ENCODE measurements at regions not wholly inside any gene's neighbourhood (a gene's known extent, or its start where the extent isn't known, plus 50 kb on each side); places are given as distances from the start of the nearest gene placed in this dataset.

DNA sequence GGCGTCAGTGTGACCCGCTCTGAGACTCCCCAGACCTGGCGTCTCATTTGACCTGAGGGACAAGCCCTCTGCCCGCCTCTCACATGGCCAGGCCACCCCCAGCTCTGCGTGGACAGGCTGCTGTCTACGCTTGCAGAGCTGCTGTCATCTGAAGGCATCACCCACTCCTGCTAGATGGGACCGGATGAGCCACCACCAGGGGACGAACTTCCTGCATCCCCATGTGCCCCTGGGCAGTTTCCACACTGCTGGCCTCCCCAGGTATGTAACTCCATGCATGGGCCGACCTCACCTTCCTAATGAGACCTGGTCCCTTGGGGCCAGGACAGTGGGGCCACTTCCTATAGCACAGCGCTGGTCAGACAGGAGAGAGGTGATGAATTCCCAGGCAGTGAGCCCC lies 121.5 kb downstream of the PSMG1 start:
- H3K36me3 ChIP-seq (ENCODE audit: control insufficient read depth in 2 of 3, insufficient read depth in 3 of 3, low read length in 3 of 3): no peaks in the 10 kb centered on the region
- no peak overlapping the region for H3K27ac ChIP-seq (ENCODE audit: low read depth in 2 of 2, low read length in 2 of 2)
- no peak overlapping the region for H3K9ac ChIP-seq (ENCODE audit: low read length in 3 of 3)
- H3K4me1 ChIP-seq (ENCODE audit: control insufficient read depth in 2 of 3, insufficient read depth in 2 of 3, low read depth in 1 of 3, low read length in 3 of 3): no peaks in the 10 kb centered on the region
- DNase-seq (no peak), FAIRE-seq (no peak)
- H3K9me3 ChIP-seq (ENCODE audit: control insufficient read depth in 2 of 3, insufficient read depth in 1 of 3, low read length in 3 of 3): peaks cover 0 to 7% (median 0%) of the 10 kb centered on the region in 3 donors
- H3K4me3 ChIP-seq (ENCODE audit: low read length in 3 of 3): no peak overlapping the region
- intact Hi-C loops (cut with DNase I): no loop called here
- no peaks in the 10 kb centered on the region for H3K27me3 ChIP-seq (ENCODE audit: control insufficient read depth, insufficient read depth, low read length)
- TF ChIP-seq, protein P1, sequence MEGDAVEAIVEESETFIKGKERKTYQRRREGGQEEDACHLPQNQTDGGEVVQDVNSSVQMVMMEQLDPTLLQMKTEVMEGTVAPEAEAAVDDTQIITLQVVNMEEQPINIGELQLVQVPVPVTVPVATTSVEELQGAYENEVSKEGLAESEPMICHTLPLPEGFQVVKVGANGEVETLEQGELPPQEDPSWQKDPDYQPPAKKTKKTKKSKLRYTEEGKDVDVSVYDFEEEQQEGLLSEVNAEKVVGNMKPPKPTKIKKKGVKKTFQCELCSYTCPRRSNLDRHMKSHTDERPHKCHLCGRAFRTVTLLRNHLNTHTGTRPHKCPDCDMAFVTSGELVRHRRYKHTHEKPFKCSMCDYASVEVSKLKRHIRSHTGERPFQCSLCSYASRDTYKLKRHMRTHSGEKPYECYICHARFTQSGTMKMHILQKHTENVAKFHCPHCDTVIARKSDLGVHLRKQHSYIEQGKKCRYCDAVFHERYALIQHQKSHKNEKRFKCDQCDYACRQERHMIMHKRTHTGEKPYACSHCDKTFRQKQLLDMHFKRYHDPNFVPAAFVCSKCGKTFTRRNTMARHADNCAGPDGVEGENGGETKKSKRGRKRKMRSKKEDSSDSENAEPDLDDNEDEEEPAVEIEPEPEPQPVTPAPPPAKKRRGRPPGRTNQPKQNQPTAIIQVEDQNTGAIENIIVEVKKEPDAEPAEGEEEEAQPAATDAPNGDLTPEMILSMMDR (IDR thresholded peaks at IDR 0.05; ENCODE audit: borderline replicate concordance, extremely low read depth, insufficient read depth): no peak

DNA sequence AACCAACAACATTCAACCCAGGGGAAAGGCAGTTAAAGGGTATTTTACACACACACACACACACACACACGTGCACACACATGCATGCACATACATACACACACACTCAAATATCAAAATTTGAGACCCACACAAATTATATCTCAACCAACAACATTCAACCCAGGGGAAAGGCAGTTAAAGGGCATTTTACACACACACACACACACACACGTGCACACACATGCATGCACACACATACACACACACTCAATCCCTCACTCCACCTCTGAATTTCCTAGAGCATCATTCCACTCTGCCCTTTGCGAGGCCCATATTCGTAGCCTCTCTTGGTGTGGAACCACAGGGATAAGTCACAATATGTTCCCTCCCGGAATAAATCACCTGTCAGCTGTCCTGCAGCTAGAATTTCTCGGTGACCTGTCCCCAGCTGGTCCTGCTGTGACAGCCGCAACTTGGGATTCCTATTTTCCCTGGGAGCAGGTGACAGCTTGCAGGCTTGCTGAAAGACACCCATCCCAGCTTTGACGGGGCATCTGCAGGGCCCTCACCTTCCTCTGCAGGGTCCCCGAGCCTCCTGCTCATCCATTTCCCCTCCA lies 122.7 kb downstream of the PSMG1 start:
- Histone ChIP-seq H3K36me3 (ENCODE audit: control insufficient read depth in 2 of 3, insufficient read depth in 3 of 3, low read length in 3 of 3) (no peaks in the 10 kb centered on the region), H3K4me1 (ENCODE audit: control insufficient read depth in 2 of 3, insufficient read depth in 2 of 3, low read depth in 1 of 3, low read length in 3 of 3) (no peaks in the 10 kb centered on the region), H3K9me3 (ENCODE audit: control insufficient read depth in 2 of 3, insufficient read depth in 1 of 3, low read length in 3 of 3) (peaks cover 0 to 7% (median 0%) of the 10 kb centered on the region in 3 donors), H3K27me3 (ENCODE audit: control insufficient read depth, insufficient read depth, low read length) (no peaks in the 10 kb centered on the region), H3K9ac (ENCODE audit: low read length in 3 of 3) (no peak overlapping the region), H3K4me3 (ENCODE audit: low read length in 3 of 3) (no peak overlapping the region), H3K27ac (ENCODE audit: low read depth in 2 of 2, low read length in 2 of 2) (no peak overlapping the region)
- FAIRE-seq (no peak), DNase-seq (peak in 3 of 5 donors; percentile 49 to 56 (median 56))
- TF ChIP-seq, protein P1 (IDR thresholded peaks at IDR 0.05; ENCODE audit: borderline replicate concordance, extremely low read depth, insufficient read depth): no peak
- intact Hi-C loops (cut with DNase I): no loop called here

DNA sequence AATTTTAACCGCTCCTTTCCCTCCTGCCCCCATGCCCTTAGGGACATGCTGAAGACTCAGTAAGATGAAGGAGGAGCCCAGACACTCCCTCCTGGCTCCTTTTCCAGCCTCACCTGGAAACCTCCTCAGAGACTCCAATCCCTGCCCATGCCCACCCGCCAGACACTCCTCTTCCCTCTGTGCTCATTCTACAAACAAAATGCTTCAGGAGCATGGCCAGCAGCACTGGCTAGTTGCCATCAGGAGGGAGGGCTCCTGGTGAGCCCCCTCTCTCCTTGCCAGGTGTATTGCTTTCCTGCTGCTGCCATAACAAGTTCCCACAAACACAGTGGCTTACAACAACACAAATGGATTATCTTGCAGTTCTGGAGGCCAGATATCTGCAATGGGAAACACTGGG lies 126.1 kb downstream of the PSMG1 start:
- no peak for FAIRE-seq
- no peak for DNase-seq
- Histone ChIP-seq H3K27ac (ENCODE audit: low read depth in 2 of 2, low read length in 2 of 2) (no peak overlapping the region), H3K9ac (ENCODE audit: low read length in 3 of 3) (no peak overlapping the region), H3K4me3 (ENCODE audit: low read length in 3 of 3) (no peak overlapping the region), H3K9me3 (ENCODE audit: control insufficient read depth in 2 of 3, insufficient read depth in 1 of 3, low read length in 3 of 3) (no peaks in the 10 kb centered on the region), H3K36me3 (ENCODE audit: control insufficient read depth in 2 of 3, insufficient read depth in 3 of 3, low read length in 3 of 3) (no peaks in the 10 kb centered on the region), H3K4me1 (ENCODE audit: control insufficient read depth in 2 of 3, insufficient read depth in 2 of 3, low read depth in 1 of 3, low read length in 3 of 3) (peaks cover 0 to 2% (median 0%) of the 10 kb centered on the region in 3 donors), H3K27me3 (ENCODE audit: control insufficient read depth, insufficient read depth, low read length) (no peaks in the 10 kb centered on the region)
- intact Hi-C loops (cut with DNase I): no loop called here
- TF ChIP-seq, protein P1 (IDR thresholded peaks at IDR 0.05; ENCODE audit: borderline replicate concordance, extremely low read depth, insufficient read depth): no peak

DNA sequence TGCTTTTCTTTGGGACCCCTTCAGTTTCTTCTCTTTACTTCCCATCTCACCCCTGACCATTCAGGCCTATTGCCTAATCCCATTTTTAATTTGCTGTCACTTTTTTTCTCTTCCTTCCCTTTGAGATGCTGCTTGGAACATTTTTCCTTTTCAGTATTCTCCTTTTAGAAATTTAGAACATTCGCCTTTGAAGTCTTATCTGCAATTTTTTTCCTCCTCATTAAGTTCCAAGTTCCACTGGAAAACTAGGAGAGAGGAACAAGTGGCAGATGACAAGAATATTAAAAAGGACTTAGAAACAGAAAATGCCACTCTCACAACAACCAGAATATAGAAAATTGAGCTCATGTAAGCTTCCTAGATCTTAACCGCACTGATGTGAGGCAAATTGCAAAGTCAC lies 126.6 kb downstream of the PSMG1 start:
- H3K9me3 ChIP-seq (ENCODE audit: control insufficient read depth in 2 of 3, insufficient read depth in 1 of 3, low read length in 3 of 3): no peaks in the 10 kb centered on the region
- FAIRE-seq (no peak), DNase-seq (no peak)
- no peaks in the 10 kb centered on the region for H3K36me3 ChIP-seq (ENCODE audit: control insufficient read depth in 2 of 3, insufficient read depth in 3 of 3, low read length in 3 of 3)
- no peak overlapping the region for H3K4me3 ChIP-seq (ENCODE audit: low read length in 3 of 3)
- H3K4me1 ChIP-seq (ENCODE audit: control insufficient read depth in 2 of 3, insufficient read depth in 2 of 3, low read depth in 1 of 3, low read length in 3 of 3): peaks cover 0 to 2% (median 0%) of the 10 kb centered on the region in 3 donors
- intact Hi-C loops (cut with DNase I): no loop called here
- TF ChIP-seq, protein P1 (IDR thresholded peaks at IDR 0.05; ENCODE audit: borderline replicate concordance, extremely low read depth, insufficient read depth): no peak
- no peaks in the 10 kb centered on the region for H3K27me3 ChIP-seq (ENCODE audit: control insufficient read depth, insufficient read depth, low read length)
- no peak overlapping the region for H3K27ac ChIP-seq (ENCODE audit: low read depth in 2 of 2, low read length in 2 of 2)
- no peak overlapping the region for H3K9ac ChIP-seq (ENCODE audit: low read length in 3 of 3)

All from kidney (tissue), 13 donors.